ENCODE measurements at regions not wholly inside any gene's neighbourhood (a gene's known extent, or its start where the extent isn't known, plus 50 kb on each side); places are given as distances from the start of the nearest gene placed in this dataset.
A peak's percentile ranks its signal among the peaks of the same experiment; 100 is the strongest.

DNA sequence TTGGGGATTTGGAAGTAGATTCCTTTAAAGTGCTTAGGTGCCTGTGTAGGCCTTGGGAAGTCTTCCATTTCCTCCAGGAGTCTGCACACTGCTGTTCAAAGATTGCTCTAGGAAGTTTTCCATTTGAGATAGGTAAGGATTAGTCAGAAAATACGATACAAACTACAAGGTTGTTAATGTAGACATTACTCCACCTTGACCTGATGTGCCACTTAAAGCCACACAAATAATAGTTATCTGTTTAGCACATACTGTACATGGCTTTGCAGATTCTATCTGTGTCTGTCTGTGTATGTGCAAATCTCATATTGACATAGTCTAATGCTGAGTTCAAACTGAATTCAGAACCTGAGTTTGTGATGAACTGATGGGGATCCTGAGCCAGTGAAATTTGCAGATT, 118.4 kb downstream of the RHOU start:
- DNase-seq (ENCODE audit: low spot score in 2 of 2) (no peak), ATAC-seq (replicated peaks; ENCODE audit: extremely low read depth, poor library complexity, severe bottlenecking) (no peak)
- Mint-ChIP-seq H3K9me3 (no peaks in the 10 kb centered on the region), H3K4me3 (no peak overlapping the region), H3K27me3 (no peaks in the 10 kb centered on the region), H3K27ac (ENCODE audit: low read depth) (no peak overlapping the region), H3K36me3 (ENCODE audit: insufficient read depth) (no peaks in the 10 kb centered on the region), H3K4me1 (no peaks in the 10 kb centered on the region)

DNA sequence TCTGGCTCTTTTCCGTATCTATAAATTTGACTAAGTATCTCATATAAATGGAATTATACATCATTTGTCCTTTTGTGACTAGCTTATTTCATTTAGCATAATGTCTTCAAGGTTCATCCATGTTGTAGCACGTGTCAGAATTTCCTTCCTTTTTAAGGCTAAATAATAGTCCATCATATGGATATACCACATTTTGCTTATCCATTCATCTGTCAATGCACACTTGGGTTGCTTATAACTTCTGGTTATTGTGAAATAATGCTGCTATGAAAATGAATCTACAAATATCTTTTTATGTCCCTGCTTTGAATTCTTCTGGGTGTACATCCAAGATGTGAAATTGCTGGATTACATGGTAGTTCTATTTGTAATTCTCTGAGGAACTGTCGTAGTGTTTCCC, 119.6 kb downstream of the RHOU start:
- no peaks in the 10 kb centered on the region for H3K9me3 Mint-ChIP-seq

DNA sequence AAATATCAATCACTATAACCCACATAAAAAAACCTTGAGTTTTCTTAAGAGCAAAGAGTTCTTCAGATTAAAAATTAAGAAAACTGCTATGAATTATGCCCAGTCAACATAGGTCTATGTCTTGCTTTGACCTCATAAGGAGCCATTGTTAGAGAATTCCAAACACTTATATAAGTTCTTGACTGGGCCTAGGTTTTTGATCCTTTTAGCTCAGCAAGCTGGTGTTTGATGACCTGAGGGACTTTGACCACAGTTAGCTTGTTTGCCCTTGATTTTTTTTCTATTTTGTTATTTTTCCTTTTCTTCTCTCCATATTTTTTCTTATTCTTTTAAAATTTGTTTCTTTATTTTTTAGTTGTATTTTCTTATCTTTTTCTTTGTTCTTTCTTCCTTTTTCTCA, 122.3 kb downstream of the RHOU start:
- Mint-ChIP-seq H3K27me3 (peaks cover 26% of the 10 kb centered on the region), H3K4me3 (no peak overlapping the region), H3K27ac (ENCODE audit: low read depth) (no peak overlapping the region), H3K9me3 (no peaks in the 10 kb centered on the region), H3K4me1 (peaks cover 9% of the 10 kb centered on the region), H3K36me3 (ENCODE audit: insufficient read depth) (no peaks in the 10 kb centered on the region)
- ATAC-seq (replicated peaks; ENCODE audit: extremely low read depth, poor library complexity, severe bottlenecking) (no peak), DNase-seq (ENCODE audit: low spot score in 2 of 2) (no peak)

More for the DNA sequence above, 119.6 kb downstream of the RHOU start:
- peaks cover 8% of the 10 kb centered on the region for H3K27me3 Mint-ChIP-seq
- H3K27ac Mint-ChIP-seq (ENCODE audit: low read depth), result no peak overlapping the region
- H3K4me1 Mint-ChIP-seq, result no peaks in the 10 kb centered on the region
- ATAC-seq (replicated peaks; ENCODE audit: extremely low read depth, poor library complexity, severe bottlenecking) (no peak), DNase-seq (ENCODE audit: low spot score in 2 of 2) (no peak)
- H3K4me3 Mint-ChIP-seq, result no peak overlapping the region
- H3K36me3 Mint-ChIP-seq (ENCODE audit: insufficient read depth), result no peaks in the 10 kb centered on the region

DNA sequence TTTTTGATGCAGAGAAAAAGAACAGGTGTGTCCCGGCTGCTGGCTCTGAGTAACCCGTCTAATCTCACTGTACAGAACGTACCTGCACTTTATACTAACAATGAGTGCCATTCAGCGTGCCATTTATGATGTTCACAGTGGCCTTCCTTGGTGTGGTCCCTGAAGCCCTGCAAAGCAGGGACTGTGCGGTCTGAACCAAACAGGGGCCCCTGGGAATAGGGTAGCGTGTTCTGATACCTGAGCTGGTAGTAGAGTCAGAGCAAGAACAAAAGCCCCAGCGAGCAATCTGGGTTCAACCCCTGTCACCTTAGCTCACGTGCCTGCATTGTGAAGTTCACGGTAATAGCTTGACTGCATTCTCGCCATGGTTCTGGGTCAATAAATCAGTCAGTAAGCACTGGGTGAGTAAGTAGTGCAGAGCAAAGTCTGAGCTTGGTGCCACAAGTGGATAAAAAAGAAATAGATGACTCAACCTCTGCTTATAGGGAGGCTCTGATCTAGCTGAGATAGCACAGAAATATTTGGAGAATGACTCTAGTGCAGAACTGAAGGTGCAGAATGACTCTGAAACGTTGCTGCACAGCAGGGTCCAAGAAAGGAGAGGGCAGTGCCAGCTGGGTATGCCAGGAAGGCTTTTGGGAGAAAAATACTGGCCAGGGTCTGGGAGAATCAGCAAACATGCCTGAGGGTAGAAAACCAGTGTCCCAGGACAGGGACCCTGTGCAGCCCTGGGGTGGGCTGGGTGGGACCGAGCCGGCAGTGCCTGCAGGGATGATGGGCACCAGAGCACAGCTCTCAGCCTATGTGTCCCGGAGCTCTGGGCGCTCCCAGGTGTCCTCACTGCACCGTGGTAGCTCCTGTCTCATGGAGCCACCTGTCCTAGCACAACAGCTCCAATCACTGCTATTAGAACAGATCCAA, 125.9 kb downstream of the RHOU start:
- H3K4me3 Mint-ChIP-seq, result no peak overlapping the region
- no peak for ATAC-seq (replicated peaks; ENCODE audit: extremely low read depth, poor library complexity, severe bottlenecking)

DNA sequence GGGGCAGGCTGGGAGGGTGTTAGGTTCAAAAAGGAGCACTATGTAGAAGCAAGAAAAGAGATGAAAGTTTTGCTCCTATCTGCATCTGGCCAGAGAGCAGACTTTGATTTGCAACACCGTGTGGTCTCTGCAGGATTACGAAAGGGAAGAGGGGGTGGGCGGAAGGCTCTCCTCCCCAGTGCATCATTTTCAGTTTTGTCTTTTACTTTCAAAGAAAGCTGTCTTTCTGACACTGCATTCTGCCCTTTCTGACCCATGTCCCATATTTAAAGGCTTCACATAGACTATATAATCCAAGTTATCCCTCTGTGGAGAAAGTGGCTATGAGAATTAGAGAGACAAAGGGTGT, 126.5 kb downstream of the RHOU start:
- Mint-ChIP-seq H3K27ac (ENCODE audit: low read depth) (no peak overlapping the region), H3K4me3 (no peak overlapping the region), H3K27me3 (peaks cover 26% of the 10 kb centered on the region), H3K9me3 (no peaks in the 10 kb centered on the region), H3K36me3 (ENCODE audit: insufficient read depth) (peaks cover 2% of the 10 kb centered on the region), H3K4me1 (peaks cover 15% of the 10 kb centered on the region)
- ATAC-seq (replicated peaks; ENCODE audit: extremely low read depth, poor library complexity, severe bottlenecking) (no peak), DNase-seq (ENCODE audit: low spot score in 2 of 2) (no peak)

More for the DNA sequence above, 125.9 kb downstream of the RHOU start:
- no peak overlapping the region for H3K27ac Mint-ChIP-seq (ENCODE audit: low read depth)
- no peak for DNase-seq (ENCODE audit: low spot score in 2 of 2)
- H3K9me3 Mint-ChIP-seq, result no peaks in the 10 kb centered on the region
- H3K4me1 Mint-ChIP-seq, result peaks cover 15% of the 10 kb centered on the region
- peaks cover 2% of the 10 kb centered on the region for H3K36me3 Mint-ChIP-seq (ENCODE audit: insufficient read depth)
- H3K27me3 Mint-ChIP-seq, result peaks cover 26% of the 10 kb centered on the region

DNA sequence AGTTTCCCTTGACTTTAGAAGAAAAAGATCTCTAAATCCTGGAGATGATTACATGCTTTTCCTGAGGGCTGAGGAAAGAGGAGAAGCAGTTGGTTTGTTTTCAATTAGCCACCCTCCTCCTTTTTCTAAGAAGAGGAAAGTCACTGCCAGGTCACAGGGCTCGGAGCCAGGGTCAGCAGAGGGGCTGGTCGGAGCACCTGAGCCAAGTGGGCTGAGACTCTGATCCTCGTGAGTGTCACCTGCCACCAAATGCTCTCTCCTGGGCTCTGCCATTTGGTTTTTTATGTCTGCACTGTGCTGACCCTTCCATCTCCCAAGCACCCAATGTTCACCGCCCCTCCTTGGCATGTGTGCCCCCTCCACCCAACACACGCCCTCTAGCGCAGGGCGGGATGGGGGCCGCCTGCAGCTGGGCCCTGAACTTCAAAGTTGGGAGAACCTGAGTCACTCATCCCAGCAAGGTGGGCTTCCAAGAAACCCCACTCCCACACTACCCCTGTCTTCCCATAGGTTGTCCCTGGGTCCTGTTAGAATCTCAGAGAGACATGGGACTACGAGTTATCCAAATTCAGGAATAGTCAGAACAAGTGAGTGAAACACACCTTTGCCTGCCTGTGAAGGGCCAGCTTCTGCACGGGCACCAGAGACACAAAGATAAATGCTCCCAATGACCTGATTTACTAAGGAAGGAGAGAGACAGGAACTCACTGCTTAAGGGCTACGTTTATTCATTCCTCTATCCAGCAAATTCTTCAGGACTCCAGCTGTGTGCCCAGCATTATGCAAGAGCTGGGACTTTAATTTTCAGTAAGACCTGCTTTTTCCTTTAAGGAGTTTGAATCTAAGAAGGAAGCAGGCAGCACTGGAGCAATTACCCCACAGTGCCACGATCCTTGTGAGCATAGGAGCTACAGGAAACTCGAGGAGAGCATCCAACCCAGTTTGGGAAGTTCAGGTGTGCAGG, 127.5 kb downstream of the RHOU start:
- H3K36me3 Mint-ChIP-seq (ENCODE audit: insufficient read depth), result peaks cover 2% of the 10 kb centered on the region
- H3K4me1 Mint-ChIP-seq, result peaks cover 15% of the 10 kb centered on the region
- no peak overlapping the region for H3K4me3 Mint-ChIP-seq
- no peak for DNase-seq (ENCODE audit: low spot score in 2 of 2)
- ATAC-seq (replicated peaks; ENCODE audit: extremely low read depth, poor library complexity, severe bottlenecking), result no peak
- no peaks in the 10 kb centered on the region for H3K9me3 Mint-ChIP-seq
- no peak overlapping the region for H3K27ac Mint-ChIP-seq (ENCODE audit: low read depth)
- H3K27me3 Mint-ChIP-seq, result peaks cover 26% of the 10 kb centered on the region

DNA sequence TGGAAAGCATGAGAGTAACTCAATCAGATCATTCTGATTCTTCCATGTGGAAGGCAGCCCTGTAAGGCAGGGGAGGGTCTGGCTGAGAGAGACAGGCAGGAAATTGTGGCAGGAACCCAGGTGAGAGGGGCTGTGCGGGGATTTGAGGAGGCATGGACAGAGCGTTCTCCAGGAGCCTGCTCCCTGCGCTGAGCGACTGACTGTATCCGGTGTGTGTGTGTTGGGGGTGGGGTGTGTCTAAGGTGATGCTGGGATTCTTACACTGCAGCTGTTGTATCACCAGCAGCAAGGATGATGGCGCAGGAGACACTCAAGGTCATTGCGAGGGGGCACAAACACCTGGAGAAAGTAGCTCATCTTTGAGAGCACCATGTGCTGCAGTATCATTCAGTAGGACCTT, 128.5 kb downstream of the RHOU start:
- Mint-ChIP-seq H3K27me3 (peaks cover 26% of the 10 kb centered on the region), H3K4me3 (no peak overlapping the region), H3K4me1 (peaks cover 15% of the 10 kb centered on the region), H3K9me3 (no peaks in the 10 kb centered on the region), H3K36me3 (ENCODE audit: insufficient read depth) (peaks cover 2% of the 10 kb centered on the region), H3K27ac (ENCODE audit: low read depth) (no peak overlapping the region)
- DNase-seq (ENCODE audit: low spot score in 2 of 2) (no peak), ATAC-seq (replicated peaks; ENCODE audit: extremely low read depth, poor library complexity, severe bottlenecking) (no peak)

DNA sequence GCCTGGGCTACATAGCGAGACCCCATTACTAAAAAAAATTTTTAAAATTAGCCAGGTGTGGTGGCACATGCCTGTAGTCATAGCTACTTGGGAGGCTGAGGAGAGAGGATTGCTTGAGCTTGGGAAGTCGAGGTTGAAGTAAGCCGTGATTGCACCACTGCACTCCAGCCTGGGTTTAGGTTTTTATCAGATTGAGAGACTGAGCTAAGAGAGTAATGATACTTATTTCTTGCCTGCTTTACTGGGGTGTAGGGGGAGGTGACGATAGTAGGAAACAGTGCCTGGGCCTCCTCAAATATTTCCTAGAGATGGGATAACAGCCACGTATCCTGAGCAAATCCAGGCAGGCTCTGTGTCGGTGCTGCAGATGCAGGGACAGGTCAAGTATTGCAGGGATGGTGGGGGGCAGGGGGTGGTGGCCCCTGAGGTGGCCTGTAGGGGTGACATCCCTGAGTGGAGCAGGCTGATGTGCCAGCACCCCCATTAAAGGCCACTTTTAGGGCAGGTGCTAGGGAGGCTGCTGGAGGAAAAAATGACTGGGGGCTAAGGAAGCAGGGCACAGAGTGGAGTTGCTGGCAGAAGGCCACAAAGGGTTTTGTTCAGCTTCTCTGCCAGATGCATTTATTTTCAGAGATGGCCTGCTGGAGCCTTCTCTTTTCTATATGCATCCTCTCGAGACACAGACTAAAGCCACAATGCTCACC, 130.5 kb downstream of the RHOU start:
- no peak for ATAC-seq (replicated peaks; ENCODE audit: extremely low read depth, poor library complexity, severe bottlenecking)
- H3K27me3 Mint-ChIP-seq, result peaks cover 10% of the 10 kb centered on the region
- no peak overlapping the region for H3K4me3 Mint-ChIP-seq
- no peaks in the 10 kb centered on the region for H3K9me3 Mint-ChIP-seq
- H3K4me1 Mint-ChIP-seq, result peaks cover 15% of the 10 kb centered on the region
- no peak overlapping the region for H3K27ac Mint-ChIP-seq (ENCODE audit: low read depth)
- H3K36me3 Mint-ChIP-seq (ENCODE audit: insufficient read depth), result peaks cover 2% of the 10 kb centered on the region
- no peak for DNase-seq (ENCODE audit: low spot score in 2 of 2)

DNA sequence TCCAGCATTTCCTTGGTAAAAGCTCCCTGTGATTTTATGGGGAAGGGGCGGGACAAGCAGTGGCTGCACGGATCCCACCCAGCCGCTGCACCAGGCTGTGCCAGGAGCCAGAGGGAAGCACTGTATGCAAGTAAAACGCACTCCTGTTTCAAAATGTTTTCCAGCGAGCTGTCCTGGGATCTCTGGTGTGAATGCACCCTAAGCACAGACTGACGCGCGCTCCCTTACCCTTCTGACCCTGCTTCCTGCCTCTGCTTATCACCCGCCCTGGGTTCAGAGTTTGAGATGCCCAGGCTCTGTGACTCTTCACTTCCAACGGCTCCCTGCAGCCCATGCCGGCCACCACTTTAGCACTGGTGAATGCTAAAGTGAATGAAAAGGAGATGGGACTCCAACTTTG, 131.2 kb downstream of the RHOU start:
- H3K9me3 Mint-ChIP-seq, result no peaks in the 10 kb centered on the region
- DNase-seq (ENCODE audit: low spot score in 2 of 2), result no peak

DNA sequence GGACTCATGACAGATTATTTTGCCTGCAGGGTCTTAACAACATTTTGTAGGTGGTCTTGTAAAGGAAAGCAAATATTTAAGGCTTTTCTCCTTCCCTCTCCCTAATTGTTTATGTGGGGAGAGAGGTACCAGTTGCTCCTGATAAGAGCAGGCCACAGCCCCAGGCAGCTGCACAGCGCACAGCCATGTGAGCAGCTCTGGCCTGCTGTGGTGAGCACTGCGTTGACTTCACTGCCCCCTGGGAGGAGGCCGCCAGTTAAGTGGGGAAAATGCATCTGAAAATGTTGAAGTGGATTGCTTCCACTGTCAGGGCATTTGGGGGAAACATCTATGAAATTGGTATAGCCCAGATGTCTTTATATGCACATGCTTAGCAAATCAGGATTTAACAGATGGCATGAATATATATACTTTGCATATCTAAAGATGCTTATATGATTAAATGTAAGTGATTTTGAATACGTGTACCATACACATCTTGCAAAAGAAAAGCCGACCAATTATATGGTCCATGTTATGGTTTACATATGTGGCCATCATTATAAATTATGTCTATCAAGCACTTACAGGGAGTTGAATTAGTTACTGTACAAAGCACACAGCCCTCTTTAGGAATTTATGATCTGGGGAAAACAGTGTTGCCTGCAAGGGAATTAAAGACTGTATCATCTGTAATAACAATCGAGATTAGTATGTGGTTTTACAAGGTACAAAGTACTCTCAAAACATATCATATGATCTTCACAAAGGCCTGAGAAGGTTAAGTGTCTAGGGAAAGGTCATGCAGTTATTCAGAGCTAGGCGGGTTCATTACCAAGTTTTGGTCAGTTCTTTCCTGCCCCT, 132.1 kb downstream of the RHOU start:
- no peak for ATAC-seq (replicated peaks; ENCODE audit: extremely low read depth, poor library complexity, severe bottlenecking)
- no peak for DNase-seq (ENCODE audit: low spot score in 2 of 2)
- Mint-ChIP-seq H3K27ac (ENCODE audit: low read depth) (no peak overlapping the region), H3K4me3 (no peak overlapping the region), H3K9me3 (no peaks in the 10 kb centered on the region), H3K4me1 (peaks cover 6% of the 10 kb centered on the region), H3K36me3 (ENCODE audit: insufficient read depth) (peaks cover 2% of the 10 kb centered on the region), H3K27me3 (no peaks in the 10 kb centered on the region)

More for the DNA sequence above, 131.2 kb downstream of the RHOU start:
- ATAC-seq (replicated peaks; ENCODE audit: extremely low read depth, poor library complexity, severe bottlenecking), result no peak
- Mint-ChIP-seq H3K27me3 (peaks cover 3% of the 10 kb centered on the region), H3K36me3 (ENCODE audit: insufficient read depth) (peaks cover 2% of the 10 kb centered on the region), H3K4me1 (peaks cover 10% of the 10 kb centered on the region), H3K27ac (ENCODE audit: low read depth) (no peak overlapping the region), H3K4me3 (no peak overlapping the region)

DNA sequence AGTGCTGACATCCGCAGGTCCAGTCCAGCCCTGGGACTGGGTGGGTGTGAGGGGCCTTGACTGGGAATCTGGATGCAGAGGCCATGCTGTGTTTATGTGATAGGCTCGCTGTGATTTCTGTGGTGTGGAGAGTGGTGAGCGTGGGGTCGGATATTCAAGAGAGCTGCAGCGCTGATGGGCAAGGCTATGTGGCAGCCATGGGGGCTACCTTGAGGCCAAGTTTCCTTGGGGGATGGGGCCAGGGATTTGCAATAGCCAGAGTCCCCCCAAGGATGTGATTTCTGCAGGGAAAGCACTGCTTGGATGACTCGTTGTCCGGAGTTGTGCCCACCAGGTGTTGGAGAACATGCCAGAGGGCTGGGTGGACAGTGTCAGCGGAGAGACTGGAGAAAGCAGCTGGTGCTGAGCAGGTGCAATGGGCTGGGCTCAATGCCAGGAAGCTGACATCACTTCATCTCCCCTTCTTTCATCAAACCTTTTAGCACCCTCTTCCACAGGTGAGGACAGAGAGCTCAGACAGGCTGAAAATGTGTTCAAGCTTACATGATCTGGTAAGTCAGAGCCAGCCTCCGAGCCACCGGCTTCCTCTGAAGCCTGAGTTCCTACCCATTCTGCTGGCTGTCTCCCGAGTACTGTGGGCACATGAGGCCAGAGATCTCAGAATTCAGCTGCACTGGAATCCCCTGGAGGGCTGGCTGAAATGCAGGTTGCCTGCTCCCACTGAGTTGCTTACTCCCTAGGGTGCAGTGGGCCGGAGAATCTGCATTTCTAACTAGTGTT, 132.9 kb downstream of the RHOU start:
- Mint-ChIP-seq H3K27ac (ENCODE audit: low read depth) (no peak overlapping the region), H3K4me1 (peaks cover 6% of the 10 kb centered on the region), H3K27me3 (no peaks in the 10 kb centered on the region), H3K36me3 (ENCODE audit: insufficient read depth) (peaks cover 2% of the 10 kb centered on the region), H3K9me3 (no peaks in the 10 kb centered on the region), H3K4me3 (no peak overlapping the region)
- ATAC-seq (replicated peaks; ENCODE audit: extremely low read depth, poor library complexity, severe bottlenecking), result no peak
- DNase-seq (ENCODE audit: low spot score in 2 of 2), result peak in 1 of 2 donors; percentile 12

All from central memory CD8-positive, alpha-beta T cell (primary cell).